HG02610 (cell line): ENCODE measurements at regions not wholly inside any gene's neighbourhood (a gene's known extent, or its start where the extent isn't known, plus 50 kb on each side); places are given as distances from the start of the nearest gene placed in this dataset.
A peak's percentile ranks its signal among the peaks of the same experiment; 100 is the strongest.

Experiments
- ATAC-seq: cut with Tn5 transposase; IDR thresholded peaks from one replicate; pipeline ENCODE4 v1.9.1; 2021; ENCODE audit warnings: mild to moderate bottlenecking, moderate library complexity; ENCODE audit not compliant: unreplicated experiment

DNA sequence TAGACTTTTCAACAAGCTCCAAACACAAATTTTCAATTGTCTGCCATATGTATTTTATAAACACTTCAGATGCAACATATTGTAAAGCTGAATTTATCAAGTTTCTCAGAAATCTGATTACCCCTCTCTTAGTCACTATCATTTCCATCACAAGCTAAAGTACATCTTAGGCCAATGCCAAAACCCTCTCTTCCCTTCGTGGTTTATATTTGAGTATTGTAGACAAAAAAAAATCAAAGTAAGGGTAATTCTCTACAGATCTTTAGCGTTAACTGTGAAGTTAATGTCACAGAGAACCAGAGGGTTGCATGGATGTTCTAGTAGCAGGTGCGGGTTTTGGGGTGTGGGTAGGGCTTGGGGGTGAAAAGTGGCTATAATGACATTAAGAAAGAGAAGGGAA lies 387.7 kb upstream of the PTGER4 start:
- ATAC-seq = no peak

DNA sequence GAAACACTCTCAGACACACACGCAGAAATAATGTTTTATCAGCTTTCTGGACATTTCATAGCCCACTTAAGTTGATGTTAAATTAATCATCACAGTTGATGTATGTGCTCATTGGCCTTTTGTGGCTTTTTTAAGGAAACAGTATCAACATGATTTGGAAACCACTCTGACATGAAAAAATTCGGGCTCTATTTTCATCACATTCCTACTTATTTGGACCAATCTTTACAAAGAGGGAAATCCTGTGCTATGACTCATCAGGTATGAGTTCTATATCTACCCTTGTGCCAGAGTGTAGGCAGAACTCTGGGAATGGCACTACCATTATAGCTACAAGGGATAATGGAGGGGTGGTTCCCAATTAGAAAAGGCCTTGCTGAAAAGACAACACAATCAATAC lies 388.4 kb upstream of the PTGER4 start:
- no peak for ATAC-seq

DNA sequence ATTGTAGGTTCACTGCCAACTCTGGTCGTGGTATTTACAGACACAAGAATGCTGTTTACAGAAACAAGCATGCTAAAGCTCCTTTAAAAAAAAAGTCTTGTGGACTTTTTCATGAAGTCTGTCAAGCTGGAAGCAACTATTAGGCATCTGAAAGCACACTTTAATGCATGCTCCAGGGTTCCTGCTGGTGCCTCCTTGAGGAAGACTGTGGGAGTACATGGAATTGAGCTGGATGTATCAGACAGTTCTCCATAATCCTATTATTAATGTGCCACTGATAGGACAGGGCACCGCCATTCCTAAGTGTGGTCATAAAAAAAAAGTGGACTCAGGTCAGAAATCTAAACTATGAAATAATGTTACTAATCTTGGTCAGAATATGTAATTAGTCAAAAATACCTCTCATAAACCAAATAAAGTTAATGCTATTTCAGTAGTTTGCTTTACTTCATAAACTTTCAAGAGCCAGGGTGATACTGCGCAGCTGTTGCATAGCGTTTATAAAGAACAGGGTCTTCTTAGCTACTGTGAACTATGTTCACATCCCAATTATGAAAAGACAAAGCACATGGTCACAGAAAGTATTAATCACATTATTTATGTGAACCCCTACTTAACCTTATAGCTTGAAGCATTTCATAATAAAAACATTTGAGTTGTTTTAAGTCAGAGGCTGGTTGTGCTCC lies 390.8 kb upstream of the PTGER4 start:
- ATAC-seq = no peak

DNA sequence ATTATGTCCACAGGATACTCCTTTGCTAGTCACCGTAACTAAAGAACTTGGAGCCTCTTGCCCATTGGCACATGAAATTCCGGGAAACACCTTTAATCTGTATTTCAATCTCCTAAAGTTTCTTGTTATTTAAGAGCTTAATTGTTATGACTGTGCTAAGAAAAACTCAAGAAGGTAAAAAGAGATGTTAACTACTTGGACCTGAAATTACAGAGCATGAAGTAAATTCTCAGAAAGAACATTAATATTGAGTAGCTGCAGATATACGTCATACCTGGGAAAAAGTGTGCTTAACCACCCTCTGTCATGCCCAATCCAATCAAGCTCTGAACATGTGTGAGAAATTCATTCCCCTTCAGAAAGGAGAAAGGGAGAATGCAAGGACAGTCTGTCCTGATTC lies 394.9 kb upstream of the PTGER4 start:
- ATAC-seq = no peak

DNA sequence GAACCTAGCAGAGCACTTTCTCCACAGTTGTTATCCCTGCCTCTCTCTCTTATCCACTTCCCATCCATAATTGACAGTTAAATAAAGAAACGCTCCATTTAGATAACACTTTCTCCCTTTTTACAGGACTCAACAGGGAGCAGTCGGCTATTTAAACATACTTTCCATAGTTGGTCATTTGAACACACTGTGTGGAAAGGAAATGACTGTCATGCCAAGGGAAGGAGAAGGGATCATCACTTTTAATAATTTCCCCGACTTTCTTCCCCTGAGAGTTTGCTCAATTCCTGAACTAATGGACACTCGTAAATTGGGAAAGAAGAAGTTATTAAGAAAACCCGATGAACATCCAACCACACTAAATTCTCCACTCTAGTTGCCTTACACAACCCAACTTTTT lies 400.8 kb upstream of the PTGER4 start:
- no peak for ATAC-seq

DNA sequence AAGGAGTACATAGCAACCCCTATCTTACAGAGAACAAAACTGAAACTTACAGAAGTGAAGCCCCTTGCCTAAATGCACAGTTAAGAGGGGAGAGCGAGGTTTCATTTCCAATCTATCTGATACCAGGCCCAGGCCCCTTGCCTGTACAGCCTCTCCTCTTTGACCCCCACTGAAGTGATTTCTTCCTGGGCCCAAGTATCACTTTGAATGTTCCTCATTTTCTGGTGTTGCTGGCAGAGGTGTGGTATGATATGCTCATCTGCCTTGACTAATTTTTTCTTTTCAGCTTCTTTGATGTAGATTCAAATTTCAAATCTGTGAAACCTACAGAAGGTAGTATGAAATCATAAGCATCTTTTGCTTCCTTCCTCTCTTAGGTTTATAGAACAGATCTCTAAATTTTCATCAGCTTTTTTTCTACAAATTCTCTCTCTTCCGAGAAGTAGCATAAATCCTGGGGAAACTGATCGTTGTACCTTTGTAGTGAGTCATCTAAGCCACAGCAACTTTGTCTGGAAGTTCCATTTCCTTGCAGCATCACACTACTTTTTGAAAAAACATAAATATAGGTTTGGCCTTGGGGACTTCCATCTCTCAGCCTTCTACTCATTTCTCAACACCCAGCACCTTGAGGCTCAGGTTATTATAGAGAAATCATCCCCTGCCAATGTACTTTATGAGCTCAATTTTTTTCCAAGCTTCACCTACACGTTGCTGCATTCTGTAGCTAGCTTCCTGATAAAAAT lies 402.4 kb upstream of the PTGER4 start:
- ATAC-seq = peak; percentile 85

DNA sequence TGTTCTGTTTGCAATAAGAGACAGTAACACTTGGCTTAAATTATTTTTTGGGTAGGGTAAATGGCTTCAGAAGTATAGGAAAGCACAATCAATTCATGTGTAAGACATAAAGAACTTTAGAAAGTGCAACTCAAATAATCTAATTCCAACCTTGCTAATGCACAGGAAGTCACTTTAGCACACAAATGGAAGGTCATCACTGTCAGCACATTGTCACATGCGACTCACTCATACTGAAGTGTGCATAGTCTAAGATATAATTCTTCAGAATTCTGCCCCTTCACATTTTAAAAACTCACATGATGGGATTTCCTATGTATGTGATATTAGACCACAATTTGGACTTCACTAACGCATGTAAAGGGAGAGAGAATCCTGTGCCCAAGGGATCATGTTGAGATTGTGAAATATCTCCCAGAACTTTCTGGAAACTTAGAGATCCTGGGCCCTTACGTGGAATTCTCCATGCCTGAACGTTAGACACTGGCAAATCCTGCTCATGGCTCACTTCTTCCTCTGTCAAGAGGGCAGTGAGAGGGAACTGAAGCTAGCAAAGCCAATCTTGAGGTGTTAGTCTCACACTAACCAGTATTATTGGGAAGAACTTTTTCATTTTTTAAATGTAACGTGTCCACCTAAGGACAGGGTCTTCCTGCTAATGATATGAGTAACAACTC lies 403.2 kb upstream of the PTGER4 start:
- ATAC-seq = peak; percentile 5

DNA sequence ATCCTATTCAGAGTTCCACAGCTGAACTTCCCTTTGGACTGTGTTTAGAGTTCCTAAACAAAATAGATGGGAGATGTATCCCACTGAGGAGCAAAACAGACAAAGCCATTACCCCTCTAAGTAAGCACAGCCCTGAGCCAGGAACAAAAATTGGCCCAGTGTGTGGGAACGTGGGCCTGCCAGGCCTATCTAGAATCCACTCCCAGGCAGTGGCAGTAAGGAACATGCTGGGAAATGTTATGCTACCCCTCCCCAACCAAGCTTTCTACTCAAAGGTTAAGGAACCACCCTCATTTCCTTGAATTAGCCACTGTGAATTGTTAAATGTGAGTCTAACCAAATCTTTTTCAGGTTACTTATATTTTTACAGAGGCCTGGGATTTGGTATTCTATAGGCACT lies 405.1 kb upstream of the PTGER4 start:
- ATAC-seq = no peak

DNA sequence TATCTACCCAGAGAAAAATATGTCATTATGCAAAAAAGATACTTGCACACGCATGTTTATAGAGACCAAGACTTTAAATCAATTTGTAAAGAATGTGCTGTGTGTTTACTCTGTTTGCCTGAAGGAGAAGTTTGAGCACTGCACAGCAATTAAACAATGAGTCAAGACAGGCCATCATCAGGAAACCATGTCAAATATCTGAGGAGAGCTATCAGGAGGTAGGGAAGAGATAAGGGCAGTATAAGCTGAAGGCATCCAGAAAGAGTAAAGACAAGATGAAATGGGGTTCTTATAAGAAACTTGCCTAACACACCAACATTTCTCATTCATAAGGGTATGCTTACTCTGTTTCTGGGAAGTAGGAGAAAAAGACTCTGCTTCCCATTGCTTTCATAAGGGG lies 405.8 kb upstream of the PTGER4 start:
- no peak for ATAC-seq

DNA sequence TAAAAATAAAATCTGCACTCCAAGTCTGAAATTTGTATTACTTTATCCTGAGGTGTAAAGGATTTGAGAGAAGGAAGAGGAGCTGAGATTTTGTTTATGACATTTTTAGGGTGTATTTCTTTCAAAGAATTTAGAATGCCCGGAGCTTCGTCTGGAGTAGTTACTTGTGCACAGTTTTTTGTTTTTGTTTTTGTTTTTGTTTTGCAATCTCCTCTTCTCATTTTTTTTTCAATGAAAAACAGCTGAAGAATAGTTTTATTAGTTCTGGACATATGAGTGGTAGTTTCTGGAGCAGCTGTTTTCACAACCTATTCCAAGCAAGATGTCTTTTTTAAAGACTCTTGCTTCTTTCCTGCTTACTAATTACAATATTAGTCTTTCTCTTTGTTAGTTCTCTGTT lies 408.2 kb upstream of the PTGER4 start:
- ATAC-seq = no peak

DNA sequence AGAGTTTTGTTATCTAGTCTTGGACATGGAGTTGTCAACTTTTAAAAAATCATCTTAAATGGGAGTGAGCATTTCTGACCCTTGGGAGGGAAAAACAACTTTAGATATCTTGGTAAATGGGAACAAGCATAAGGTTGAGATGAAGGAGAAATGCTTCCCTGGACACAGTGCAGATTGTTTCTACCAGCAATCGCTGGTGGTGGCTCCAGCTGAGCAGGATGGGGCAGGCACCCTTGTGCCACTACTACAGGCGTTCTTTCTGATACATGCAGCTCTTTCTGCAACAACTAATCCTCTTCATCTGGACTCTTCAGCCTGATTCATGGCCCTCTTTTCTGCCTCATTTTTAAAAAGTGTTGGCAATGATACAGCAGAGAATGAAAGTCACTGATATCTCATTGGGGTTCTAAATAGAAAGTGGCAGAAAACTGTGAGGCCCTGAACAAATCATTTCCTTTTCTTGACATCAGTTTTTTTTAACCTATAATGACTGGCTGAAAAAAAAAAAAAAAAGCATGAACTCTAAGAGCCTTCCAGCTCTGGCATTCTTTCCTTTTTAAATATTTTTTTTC lies 409.4 kb upstream of the PTGER4 start:
- no peak for ATAC-seq

DNA sequence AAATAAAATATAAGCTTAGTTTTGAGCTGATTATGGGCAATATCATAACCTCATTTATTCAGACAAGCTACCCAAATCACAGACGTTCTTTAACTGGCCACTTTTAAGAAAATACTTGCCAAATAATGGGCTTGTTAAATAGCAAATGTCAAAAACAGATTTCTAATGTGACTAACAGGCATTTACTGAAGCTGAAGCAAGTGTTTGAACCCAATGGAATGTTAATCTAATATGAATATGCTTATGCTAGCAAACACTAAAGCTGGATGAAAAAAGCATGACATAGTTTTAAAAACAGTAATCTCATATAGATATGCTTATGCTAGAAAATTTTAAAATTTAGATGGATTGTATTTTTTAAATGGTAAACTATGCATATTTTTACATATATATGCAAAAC lies 411.6 kb upstream of the PTGER4 start:
- no peak for ATAC-seq

DNA sequence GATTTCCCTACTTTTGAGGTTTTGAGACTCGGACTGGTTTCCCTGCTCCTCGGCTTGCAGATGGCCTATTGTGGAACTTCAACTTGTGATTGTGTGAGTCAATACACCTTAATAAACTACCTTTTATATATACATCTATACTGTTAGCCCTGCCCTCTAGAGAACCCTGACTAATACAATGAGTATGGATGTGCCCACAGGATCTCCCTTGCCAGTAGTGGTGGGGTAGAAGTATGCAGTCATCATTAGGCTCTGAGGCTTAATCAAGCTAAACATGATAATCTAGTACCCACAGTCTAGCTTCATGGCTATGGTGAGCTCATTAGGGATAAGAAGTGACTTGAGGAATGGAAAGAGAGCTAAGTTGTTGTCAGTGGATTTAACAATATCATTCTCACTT lies 412.8 kb upstream of the PTGER4 start:
- ATAC-seq = no peak

DNA sequence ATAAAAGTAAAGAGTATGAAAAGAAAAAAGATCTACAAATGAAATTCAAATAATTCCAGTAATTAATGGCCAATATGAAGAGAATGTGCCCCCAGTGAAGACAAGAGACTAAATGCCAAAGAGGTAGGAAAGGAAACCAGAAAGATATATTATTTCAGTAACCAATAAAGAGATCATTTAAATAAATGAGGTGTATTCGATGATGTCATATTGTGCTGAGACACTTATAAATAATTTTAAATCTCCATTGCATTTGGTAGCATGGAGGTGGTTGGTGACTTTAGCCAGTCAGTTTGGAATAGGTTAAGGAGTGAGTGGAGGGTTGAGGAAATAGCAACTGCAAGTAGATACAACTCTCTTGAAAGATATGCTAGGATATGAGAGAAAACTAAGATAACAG lies 417.7 kb upstream of the PTGER4 start:
- no peak for ATAC-seq

DNA sequence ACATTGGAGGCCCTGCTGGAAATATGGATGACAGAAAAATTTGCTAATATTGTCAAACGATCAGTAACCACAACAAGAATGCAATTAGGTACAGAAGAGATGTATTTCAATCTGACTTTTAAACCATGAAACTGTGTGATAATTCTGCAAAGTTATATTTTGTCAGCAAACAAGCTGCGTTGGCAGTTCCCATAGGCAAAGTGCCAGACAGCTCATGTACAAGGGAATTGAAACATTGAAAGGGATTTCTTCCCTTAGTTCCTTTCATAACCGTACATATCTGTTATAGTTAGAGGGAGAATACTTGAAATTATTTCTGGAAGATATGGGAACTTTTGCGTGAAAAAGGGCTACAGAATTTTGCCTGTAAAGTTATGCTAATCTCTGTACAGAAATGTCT lies 419.4 kb upstream of the PTGER4 start:
- no peak for ATAC-seq

DNA sequence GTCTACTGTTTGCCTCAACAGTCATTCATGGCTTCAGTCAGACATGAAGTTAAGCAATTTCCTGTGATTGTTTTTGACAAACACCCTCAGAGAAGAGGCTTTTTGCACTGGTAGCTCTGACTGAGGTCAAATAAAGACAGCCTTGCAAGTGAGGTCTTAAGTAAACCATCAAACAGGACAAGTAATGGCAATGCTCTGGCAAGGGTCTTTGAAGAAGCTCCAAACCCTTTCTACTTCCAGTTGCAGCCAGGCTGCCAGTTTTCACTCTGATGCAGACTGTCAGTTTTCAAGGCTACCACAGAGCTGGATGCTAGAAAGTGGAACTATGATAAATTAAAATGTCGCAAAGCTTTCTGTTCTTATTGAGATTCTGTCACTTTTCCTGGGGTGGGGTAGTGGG lies 421.5 kb upstream of the PTGER4 start:
- no peak for ATAC-seq

DNA sequence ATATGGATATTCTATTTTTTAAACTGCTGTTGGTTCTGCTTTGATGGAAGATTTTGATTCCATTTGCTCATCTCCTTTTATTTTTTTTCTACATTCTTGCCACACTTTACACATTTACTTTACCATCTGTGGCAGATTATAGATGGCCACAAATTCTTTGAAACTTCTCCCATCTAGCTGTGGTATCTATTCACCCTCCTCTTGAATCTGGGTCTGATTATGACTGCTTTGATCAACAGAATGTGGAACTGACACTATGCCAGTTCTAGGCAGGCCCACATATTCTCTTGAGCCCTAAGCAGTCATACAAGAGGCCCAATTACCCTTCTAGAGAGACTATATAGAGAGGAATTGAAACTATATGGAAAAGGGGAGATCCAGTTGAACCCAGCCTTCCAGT lies 439.0 kb upstream of the PTGER4 start:
- no peak for ATAC-seq

DNA sequence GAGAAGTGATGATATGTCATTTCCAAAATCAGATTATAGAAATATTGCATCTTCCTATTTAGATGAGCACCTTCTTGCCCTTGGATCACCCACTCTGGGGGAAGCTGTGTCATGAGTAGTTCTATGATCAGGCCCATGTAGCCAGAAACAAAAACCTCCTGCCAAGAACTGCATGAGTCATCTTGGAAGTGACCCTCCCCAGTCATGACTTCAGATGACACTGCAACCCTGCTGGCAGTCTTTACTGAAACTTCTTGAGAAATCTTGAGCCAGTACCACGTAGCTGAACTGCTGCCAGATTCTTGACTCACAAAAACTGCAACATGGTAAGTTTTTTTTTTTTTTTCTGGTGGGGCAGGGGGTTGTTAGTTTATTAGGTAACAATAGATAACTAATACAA lies 439.6 kb upstream of the PTGER4 start:
- no peak for ATAC-seq

DNA sequence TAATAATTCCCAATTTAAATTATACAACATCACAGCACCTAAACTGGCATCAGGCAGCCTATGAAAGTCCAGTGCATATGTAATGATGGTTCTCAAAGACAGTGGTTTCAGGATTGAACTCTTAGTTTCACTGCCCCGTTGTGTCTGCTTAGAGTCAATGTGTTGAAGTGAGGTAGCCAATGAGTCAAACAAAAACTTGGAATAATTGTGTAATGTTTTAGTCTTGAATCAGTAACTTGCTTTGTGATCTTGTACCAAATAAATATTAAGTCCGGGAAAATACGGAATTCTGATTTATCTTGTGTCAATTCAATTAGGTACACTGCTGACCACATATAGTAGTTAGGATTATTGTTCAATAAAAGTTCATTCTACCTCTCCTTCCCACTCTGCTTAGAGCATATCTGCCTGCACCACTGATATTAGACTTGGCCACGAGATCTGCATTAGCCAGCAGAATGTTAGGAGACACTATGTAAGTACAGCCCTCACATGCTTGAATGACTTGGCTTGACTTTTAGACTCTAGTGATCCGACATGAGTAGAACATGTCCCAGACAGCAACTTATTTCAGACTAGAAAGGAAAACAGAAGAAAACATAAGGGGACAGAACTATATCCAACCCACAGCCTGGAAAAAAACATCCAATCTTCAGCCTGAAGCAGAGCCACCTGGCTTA lies 441.5 kb upstream of the PTGER4 start:
- no peak for ATAC-seq

DNA sequence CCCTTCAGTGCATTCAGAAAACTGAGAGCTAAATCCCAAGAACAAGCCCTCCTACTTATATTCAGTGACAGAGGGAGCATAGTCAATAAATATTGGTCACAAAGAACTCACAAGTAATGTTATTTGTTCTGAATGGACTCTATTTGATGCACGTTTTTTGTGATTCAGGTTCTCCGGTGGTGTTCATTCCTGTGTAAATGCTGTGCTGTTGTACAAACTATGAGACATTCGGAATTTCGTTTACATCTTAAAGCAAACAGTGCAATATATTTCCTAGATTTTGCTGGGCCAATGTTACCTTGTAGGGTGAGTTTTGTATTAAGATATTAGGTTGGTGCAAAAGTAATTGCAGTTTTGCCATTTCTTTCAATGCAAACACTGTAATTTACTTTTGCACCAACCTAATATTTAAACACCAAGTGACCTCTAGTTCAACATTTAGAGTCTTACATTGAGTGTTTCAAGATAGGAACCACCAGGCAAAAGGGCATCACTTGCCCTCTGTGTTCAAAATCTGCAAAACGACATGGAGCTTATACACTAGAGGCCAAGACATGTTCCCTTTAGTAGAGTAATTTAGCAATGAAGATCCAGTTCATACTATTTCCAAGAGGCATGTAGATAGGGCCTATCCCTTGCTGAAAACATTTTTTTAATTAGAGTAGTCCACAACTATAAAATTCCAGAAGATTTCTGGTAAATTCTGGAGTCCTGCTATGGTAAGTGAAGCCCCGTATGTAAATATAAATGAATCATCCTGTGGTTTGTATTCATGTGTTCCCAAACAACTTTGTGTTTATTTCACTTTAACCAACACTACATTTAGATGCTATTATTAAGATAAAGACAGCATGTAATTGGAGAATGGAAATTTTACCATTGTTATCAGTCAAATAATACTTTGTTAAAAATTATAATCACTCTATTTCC lies 444.0 kb upstream of the PTGER4 start:
- ATAC-seq = no peak
